Kasumi-1 (cell line): ENCODE measurements at regions not wholly inside any gene's neighbourhood (a gene's known extent, or its start where the extent isn't known, plus 50 kb on each side); places are given as distances from the start of the nearest gene placed in this dataset.

Experiments
- DNase-seq, 2 experiments: peaks; one replicate each; lab custom pipeline; 2025; lab: John Stamatoyannopoulos, UW

DNA sequence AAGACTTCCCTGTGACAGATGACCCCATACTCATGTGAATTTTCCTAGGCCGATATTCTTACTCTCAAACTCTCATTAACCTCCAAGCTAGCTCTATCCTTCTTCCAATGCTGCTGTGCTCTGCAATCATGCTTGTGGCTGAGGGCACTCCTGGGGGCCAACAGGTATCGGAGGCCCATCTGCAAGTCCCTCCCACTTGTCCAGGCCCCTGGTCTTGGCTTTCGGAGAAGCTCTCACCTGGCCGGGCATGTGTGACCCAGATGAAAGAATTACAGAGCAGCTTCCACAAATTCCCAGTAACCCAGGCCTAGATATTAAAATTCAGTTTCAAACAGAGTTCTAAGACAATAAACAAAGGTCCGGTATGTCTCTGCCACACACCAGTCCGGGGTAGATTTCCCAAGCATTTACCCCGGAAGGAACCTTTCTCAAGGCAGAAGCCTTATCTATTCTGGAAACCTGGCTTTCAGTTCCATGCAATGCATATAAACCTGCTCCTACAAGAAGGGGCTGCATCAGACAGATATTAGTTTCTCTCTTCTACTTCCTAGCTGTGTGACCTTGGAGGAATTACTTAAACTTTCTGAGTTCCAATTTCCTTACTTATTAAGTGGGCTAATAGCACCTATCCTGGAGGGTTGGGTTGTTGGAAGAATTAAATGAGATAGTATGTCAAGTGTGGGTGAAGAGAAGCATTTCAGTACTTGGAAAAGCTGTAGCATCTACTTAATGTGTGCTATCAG is 270.8 kb downstream of the PTTG2 start:
- DNase-seq = no peak

DNA sequence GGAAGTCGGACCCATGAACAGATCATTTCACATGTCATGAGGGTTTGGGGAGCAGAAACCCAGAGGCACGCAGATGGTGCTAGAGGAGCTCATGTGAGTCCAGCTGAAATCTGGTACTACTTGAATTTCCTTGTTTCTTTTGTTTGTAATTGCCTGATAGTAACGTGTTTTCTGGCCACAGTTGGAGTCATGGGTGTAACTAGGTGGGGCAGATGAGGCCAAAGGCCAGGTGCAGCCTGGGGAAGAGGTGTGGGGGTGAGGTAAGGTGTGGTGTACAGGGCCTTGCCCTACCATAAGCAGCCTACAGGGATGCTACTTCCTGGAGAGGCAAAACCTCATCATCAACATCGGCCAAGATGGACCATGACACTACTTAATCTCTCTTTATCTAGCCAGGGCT is 271.4 kb downstream of the PTTG2 start:
- DNase-seq = no peak

DNA sequence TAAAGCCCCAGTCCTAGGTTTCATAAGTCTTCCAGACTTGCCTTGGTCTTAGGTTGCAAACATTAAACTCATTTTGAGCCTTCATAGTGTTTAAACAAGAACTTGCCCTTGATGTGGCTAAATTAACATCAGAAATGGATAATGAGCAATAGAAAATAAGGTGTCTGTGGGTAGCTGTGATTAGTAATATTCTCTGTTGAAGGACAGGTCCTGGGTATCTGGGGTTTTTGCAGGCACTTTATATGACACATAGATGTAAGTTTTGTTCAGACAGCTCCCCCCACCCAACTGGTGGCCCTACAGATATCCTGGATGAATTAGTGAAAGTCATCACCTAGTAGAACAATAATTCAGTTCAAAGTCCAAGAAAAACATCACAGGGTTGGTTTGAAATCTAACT is 272.5 kb downstream of the PTTG2 start:
- DNase-seq = no peak

DNA sequence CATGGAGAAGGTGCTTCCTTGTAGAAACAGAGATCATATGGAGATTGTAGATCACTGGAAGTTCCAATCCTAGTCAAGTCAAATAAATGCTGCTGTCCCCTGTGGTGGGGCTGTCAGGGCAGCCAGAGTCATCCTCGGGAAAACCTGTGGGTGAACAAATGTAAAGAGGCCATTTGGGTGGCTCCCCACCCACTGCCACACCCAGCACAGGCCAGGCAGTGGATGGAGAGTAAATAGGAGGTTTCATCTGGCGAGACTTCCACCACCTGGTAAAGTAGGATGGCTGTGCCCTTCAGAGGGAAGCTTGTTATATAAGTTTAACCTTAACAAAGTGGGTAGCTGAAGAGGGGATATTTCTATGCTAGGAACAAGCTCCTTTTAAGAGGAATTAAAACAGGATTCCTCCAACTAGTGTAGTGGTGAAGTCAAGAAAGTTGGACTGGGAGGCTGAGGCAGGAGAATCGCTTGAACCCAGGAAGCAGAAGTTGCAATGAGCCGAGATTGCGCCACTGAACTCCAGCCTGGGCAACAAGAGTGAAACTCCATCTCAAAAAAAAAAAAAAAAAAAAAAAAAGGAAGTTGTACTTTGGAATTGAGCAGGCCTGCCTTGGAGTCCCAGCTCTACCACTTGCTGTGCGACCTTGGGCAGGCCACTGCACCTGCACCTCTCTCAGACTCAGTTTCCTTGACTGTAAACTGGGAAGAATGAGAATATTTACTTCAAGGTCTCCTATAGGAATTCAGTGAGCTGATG is 273.7 kb downstream of the PTTG2 start:
- no peak for DNase-seq

DNA sequence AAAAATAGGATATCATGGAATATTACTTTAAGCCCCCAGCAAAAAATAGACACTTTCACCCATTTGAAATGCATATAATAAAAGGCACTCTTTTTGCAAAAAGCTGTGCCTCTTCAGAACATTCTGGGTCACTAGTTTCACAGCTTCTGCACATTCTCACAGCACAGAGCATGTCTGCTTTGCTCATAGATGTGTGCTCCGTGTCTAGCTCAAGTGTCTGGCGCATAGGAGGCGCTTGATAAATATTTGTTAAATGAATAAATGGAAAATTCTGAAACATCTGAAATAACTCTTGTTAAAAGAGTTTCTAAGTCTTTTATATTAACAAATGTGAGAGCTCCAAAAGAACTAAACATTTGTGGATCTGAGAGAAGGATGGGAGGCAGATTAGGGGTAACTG is 275.2 kb downstream of the PTTG2 start:
- no peak for DNase-seq

DNA sequence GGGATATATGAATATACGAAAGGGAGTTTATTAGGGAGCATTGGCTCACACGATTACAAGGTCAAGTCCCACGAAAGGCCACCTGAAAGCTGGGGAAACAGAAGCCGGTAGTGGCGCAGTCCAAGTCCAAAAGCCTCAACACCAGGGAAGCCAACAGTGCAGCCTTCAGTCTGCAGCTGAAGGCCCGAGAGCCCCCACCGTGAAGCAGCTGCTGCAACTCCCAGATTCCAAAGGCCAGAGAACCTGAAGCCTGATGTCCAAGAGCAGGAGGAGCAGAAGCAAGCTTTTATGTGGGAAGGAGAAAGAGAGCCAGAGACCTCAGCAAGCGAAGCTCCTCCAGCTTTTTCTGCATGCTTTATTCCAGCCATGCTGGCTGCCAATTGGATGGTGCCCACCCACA is 275.8 kb downstream of the PTTG2 start:
- DNase-seq = no peak

DNA sequence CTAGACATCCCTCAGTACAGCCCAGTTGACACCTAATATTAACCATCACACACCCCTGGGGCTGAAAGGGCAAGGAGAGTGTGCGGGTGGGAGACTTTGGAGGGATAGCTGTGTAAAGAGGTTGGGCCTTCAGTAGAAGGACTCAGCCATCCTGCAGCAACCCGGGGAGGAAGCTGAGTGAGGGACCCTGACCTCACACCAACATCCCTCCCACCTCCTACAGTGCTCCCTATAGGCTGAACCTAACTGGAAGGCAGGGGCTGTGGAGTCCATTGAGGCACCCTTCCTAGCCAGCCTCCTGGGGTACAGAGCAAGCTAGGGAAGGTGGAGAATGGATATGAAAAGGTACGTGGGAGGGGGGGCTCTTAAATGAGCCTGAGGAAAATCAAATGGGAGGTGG is 276.3 kb downstream of the PTTG2 start:
- no peak for DNase-seq

DNA sequence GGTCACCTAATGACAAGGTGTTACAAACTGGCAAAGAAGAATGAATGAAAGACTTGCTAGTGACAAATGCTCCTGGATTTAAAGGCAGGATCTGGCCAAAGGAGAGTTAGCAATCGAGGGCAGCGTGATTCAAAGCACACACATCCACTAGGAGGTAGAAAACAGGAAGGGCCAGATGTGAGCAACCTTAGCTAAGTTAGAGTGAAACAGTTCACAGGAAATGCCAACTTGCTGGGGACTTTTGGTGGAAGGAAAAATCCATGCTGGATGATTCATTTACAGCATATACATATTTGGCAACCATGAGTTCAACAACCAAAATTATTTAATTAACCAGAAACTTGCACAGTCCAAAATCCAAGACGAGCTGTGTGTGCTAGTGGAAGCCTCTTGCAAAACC is 276.9 kb downstream of the PTTG2 start:
- DNase-seq = no peak

DNA sequence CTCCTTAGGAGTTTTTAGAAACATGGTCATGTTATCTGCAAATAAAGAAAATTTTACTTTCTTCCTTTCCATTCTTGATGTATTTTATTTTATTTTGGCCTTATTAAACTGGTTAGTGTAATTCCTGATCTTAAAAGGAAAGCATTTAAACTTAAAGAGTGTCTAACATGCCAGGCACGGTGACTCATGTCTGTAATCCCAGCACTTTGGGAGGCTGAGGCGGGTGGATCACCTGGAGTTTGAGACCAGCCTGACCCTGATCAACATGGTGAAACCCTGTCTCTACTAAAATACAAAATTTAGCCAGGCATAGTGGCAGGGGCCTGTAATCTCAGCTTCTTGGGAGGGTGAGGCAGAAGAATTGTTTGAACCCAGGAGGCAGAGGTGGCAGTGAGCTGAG is 281.3 kb downstream of the PTTG2 start:
- DNase-seq = no peak

DNA sequence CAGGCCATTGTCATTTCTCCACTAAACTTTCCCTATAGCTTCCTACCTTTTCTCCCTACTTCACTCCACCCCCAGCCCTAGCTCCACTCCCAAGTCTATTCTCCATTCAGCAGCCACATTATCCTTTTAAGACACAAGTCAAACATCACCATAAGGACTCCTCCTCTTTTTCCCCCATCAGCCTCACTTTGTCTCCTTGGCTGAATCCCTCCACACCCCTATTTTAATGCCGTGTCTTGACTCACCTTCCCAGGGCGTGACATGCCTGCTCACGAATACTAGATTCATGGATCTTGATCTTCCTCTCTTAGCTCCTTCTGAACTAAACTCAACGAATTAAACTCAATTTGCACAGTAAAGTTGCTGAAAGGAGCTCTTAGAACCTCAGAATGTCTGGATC is 281.9 kb downstream of the PTTG2 start:
- no peak for DNase-seq

DNA sequence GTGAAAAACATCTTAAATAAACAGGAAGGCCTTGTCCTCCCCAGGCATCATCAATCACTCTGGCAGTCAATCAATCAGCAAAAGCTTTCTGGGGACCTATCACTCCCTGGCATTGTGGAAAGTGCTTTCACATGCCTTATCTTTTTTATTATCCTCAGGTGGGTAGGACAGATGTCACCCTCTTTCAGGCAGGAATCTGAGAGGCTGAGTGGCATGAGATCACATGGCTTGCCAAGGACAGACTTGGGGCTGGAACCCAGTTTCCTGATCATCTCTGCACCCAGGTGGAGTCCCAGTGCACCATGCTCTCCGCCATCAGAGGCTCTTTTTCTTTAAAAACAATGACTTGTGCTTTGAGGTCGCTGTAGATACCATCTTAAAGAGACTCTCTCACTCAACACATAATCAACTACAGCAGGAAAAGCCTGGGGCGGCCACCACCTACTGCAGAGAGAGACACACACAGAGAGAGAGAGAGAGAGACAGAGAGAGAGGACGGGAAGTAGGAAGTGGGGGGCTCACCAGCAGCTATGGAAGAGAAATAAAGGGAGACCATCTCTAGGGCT is 282.7 kb downstream of the PTTG2 start:
- DNase-seq = no peak

DNA sequence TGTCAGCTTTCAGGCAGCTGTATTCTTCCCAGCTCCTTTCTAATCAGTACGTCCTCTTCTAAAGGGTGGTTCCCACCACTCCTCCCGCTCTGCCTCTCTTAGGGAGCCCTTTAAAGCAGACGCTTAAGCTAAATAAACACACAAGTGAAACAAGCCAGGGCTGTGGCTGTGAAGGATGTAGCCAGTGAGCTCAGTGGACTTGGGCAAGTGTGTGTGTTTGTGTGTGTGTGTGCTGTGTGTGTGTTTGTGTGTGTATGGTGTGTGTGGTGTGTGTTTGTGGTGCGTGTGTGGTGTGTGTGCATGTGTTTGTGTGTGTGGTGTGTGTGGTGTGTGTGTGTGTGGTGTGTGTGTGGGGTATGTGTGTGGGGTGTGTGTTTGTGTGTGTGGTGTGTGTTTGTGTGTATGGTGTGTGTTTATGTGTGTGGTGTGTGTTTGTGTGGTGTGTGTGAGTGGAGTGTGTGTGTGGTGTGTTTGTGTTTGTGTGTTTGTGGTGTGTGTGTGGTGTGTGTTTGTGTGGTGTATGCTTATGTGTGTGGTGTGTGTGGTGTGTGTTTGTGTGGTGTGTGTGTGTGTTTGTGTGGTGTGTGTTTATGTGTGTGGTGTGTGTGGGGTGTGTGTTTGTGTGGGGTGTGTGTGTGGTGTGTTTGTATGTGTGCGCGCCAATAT is 283.3 kb downstream of the PTTG2 start:
- no peak for DNase-seq

DNA sequence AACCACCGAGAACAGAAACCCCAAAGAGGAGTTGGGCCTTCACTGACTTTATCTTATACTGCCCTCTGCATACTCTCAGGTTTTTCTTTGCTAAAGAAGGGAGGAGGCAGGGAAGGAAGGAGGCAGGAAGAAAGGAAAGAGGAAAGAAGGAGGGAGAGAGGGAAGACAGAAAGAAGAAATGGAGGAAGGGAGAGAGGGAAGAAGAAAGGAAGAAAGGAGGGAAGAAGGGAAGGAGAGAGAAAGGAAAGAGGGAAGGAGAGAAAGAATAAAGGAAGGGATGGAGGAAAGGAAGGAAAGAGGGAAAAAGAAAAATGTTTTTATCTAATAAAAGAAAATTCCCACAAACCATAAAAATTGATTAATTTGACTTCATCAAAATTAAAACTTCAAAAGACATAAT is 294.6 kb downstream of the PTTG2 start:
- DNase-seq = no peak

DNA sequence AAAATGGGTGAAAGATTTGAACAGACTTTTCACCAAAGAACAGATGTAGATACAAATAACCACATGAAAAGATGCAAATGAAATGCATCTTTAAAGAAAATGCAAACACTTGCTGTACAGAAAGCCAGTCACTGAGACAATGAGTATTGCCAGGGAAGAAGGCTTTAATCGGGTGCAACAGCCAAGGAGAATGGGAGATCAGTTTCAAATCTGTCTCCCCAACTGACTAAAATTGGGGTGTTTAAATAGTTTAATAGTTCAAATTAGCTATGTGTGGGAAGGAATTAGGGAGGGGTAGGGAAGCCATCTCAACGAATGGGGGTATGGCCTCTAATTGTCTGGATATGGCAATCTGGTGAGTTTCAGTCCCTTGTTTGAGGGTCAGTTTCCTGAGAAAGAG is 295.4 kb downstream of the PTTG2 start:
- DNase-seq = no peak

DNA sequence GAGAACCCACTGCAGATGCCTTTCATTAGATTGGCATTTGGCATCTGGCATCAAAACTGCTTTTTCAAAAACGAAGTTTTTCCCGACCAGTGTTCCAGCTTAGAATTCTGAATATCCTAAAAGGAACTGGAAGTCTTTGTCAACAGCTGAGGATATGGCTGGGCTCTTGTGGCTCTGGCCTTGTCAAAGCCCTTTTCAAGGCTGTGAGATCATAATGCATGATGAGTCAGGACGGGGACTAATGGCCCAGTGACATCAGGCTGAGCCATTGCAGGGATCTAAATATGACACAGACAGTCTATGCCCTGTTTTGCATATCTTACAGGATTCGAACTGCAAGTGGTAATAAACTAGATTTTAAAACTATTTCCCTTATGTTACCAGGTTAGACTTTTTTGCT is 306.4 kb downstream of the PTTG2 start:
- no peak for DNase-seq

DNA sequence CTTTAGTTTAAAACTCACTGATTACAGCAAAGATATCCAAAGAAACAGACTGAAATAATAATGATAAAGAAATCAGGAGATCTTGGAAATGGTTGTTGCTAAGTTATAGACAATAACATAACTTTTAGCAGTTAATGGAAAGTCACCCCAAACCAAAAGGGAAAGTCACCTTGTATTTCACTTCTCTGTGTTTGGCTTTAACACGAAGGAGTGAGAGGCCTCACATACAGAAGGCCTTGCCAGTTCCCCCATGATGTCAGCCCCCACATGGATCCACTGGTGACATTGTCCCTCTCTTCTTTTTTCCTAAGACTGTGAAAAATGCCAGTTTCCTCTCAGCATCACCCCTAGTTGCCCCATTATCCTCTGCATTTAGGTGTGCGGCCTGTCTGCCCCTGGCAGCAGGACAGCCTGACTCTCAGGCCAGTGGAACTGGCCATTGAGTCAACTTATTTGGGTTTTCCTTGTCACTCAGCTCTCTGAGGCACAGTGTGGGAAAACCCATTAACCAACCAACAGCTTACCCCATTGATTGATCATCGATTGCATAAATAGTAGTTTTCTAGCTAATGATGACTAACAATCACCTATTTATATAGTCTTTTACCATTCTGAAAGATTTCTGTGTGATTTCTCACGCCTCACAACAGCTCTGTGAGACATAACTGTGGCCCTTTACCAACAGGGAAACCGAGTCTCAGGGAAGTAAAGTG is 308.1 kb downstream of the PTTG2 start:
- no peak for DNase-seq

DNA sequence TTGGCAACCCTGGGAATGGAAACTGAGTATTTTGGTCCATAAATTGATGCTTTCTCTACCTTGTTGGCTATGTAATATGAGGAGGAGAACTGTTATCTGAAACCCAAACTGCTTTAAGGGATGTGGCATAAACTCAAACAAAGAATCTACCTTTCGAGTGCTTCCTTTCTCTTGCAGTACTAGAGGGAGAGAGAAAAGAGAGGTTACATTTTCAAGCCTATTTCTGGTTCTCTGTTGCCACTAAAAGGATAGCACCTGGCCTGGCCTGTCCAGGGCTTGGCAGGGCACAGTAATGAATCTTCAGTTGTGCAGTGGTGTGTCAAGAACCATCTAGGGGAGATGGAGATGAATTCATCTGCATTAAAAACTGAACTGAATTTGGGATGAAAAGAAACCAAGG is 308.6 kb downstream of the PTTG2 start:
- DNase-seq = no peak

DNA sequence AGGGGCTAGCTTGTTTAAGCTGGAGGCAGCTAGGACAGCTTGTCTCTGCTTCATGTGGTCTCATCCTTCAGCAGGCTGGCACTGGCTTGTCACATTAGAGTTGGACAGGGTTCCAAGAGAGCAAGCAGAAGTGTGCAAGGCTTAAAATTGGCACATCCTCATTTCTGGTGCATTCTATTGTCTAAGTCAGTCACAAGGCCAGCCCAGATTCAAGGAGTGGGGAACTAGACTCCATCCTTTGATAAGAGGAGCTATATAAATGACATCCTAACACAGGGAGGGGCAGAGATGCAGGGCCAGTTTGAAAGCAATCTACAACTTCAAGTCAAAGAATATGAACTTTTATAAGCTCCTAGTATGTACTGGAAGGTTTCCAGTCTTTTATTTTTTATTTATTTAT is 313.2 kb downstream of the PTTG2 start:
- no peak for DNase-seq

DNA sequence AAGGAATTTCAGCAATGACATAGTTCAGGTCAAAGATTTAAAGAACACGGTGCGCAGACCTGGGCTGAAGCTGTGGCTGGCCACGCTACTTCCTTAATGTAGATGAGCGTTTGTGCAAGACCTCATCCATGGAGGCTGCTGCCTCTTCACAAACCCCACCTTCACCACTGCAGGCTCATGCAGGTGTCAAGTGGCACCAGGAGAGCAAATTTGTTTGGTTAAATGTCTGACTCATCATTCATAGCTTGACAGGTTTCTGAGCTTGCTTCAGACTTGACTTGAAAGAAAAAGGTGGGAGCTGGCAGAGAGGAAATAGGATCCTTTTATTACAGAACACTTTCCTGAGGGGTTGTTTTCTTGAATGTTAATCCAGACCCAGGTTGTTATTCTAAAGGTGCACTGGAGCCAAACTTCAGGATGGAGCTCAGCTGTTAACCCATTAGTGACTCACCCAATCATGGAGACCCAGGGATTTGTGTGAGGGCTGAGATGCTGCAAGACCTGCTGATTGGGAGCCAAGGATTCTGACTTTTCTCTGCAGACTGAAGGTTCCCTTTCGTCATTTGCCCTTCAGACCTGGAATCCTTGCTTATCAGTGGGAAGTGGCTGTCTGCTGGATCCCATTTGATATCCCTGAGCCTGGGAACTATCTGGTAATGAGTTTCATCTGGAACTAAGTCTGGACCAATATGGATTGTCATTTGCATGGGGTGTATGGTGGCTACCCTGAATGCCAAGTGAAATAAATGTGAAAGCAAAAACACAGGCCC is 315.3 kb downstream of the PTTG2 start:
- no peak for DNase-seq

DNA sequence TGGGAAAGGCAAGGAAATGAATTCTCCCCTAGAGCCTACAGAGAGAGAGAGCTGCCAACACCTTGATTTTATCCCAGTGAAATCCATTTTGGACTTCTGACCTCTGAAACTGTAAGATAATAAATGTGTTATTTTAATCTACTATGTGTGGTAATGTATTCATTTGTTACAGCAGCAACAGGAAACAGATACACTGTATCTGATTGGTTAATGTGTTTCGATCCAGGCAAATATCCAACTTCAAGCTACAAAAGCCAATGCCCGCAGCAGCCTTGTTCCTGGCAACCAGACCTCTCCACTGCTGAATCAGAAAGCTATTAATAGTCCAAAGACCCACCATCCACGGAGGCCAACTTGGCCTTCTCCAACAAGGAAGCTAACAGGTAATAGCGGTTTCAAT is 318.1 kb downstream of the PTTG2 start:
- no peak for DNase-seq

DNA sequence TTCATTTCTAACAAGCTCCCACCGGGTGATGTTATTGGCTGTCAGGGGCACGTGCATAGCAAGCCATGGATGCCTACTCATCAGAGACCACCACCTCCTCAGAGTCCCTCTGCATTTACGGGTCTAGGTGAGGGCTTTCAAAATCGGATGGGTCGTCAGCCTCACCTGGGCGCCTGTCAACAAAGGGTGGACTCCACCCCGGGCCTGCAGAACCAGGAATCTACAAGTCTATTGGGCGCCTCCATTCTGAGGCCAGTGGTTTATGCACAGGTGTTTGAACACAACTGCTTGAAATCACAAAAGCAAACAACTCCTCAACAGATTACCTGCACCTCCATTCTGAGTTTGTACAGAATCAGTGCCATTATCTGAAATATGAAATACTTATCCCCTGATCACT is 318.9 kb downstream of the PTTG2 start:
- DNase-seq = no peak
